HL-60 (cell line): ENCODE measurements at regions not wholly inside any gene's neighbourhood (a gene's known extent, or its start where the extent isn't known, plus 50 kb on each side); places are given as distances from the start of the nearest gene placed in this dataset.

Experiments
- DNase-seq, 2 experiments: peaks; one replicate each; pipeline ENCODE4 v3.0.0-alpha.2; 2010 to 2020; ENCODE audit warnings: low read depth in 1 of 2, low spot score in 1 of 2
- H3K27ac ChIP-seq: fragments of 250-450 bp; sonication (Bioruptor Pico); replicated peaks from 2 replicates; pipeline ENCODE4 v1.5.1; 2020; ENCODE audit warnings: mild to moderate bottlenecking, moderate library complexity
- H3K27me3 ChIP-seq: fragments of 250-450 bp; sonication (Bioruptor Pico); 2 replicates; pipeline ENCODE4 v1.5.1; 2021; ENCODE audit warnings: mild to moderate bottlenecking, moderate library complexity; ENCODE audit not compliant: insufficient read depth, poor library complexity, severe bottlenecking
- H3K4me3 ChIP-seq: replicated peaks from 2 replicates; pipeline ENCODE4 v1.5.1; 2011; ENCODE audit warnings: mild to moderate bottlenecking, control low read depth, low read length; ENCODE audit not compliant: insufficient read depth
- CTCF ChIP-seq: IDR thresholded peaks from one replicate; pipeline ENCODE4 v1.5.1; 2011; ENCODE audit warnings: low read length, control low read depth, inconsistent platforms; ENCODE audit not compliant: insufficient read depth
- GABPA ChIP-seq: IDR thresholded peaks from 2 replicates; pipeline ENCODE4 v1.6.1; 2012; ENCODE audit warnings: low read depth
- POLR2AphosphoS5 ChIP-seq: IDR thresholded peaks from 2 replicates; pipeline ENCODE4 v1.6.1; 2012; ENCODE audit warnings: low read depth
- REST ChIP-seq: IDR thresholded peaks from 2 replicates; pipeline ENCODE4 v1.6.1; 2012; ENCODE audit warnings: low read depth; ENCODE audit not compliant: insufficient replicate concordance
- SPI1 ChIP-seq: IDR thresholded peaks from 2 replicates; pipeline ENCODE4 v1.6.1; 2012; ENCODE audit warnings: low read depth, mild to moderate bottlenecking, borderline replicate concordance

GRCh38 chr1:29811247-29811646 lies 574.9 kb downstream of the PTPRU start:
- TF ChIP-seq POLR2AphosphoS5 (no peak), CTCF (no peak), GABPA (no peak), SPI1 (no peak), REST (no peak)
- H3K27ac ChIP-seq = no peak overlapping the region
- H3K27me3 ChIP-seq = no peaks in the 10 kb centered on the region
- H3K4me3 ChIP-seq = no peak overlapping the region
- no peak for DNase-seq

- Histone ChIP-seq H3K4me3 (no peak overlapping the region), H3K27ac (no peak overlapping the region), H3K27me3 (no peaks in the 10 kb centered on the region)
- no peak for DNase-seq
- TF ChIP-seq GABPA = no peak
- no peak for TF ChIP-seq SPI1
- TF ChIP-seq POLR2AphosphoS5 = no peak
- no peak for TF ChIP-seq CTCF
- no peak for TF ChIP-seq REST
Measured at GRCh38 chr1:29810121-29811120, 574.1 kb downstream of the PTPRU start.

DNA sequence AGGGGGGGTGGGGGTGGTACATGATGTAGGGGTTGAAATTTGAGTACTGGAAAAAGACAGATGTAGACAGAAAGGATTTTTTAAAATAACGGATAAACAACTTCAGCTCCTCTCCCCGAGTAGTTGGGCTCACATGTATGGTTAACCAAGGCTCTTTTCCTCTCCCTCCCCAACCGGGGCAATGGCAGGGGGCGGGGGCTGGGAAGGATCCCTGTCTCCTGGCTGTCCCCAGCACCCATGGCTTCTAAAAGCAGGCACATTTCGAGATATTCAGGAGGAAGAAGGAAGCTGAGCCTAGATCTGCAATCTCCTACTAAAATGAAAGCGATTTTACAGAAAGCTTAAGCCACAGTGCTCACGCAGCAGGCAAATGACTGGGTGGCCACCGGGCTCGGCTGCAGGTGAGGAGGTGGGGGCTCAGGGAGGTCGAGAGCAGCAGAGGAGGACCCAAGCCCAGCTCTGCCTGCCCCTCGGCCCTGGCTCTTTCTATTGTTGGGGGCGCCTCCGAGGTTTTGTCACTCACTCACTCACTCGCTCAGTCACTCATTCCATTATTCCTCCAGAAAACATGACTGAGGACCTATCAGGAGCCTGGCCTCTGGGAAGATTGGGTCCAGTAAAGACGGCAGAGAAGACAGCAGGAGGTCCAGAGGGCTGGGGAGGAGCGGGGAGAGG lies 573.3 kb downstream of the PTPRU start:
- no peak for DNase-seq
- TF ChIP-seq POLR2AphosphoS5 (no peak), CTCF (no peak), REST (no peak), GABPA (no peak), SPI1 (no peak)

More for the DNA sequence above, 573.3 kb downstream of the PTPRU start:
- Histone ChIP-seq H3K4me3 (no peak overlapping the region), H3K27me3 (no peaks in the 10 kb centered on the region), H3K27ac (no peak overlapping the region)
